Hippocampal formation (tissue), 2 donors: ENCODE measurements at regions not wholly inside any gene's neighbourhood (a gene's known extent, or its start where the extent isn't known, plus 50 kb on each side); places are given as distances from the start of the nearest gene placed in this dataset.

ENCODE experiments used
- DNase-seq, 2 donors: peaks; one replicate each; lab custom pipeline; 2025; lab: John Stamatoyannopoulos, UW

- DNase-seq, result no peak
These were observed 264.7 kb upstream of the TAC1 start for GRCh38 chr7:97466999-97467740.

- no peak for DNase-seq
These were observed 263.4 kb upstream of the TAC1 start for GRCh38 chr7:97468493-97468892.

- no peak for DNase-seq
These were observed 261.2 kb upstream of the TAC1 start for GRCh38 chr7:97470726-97471125.

GRCh38 chr7:97471491-97471890 lies 260.4 kb upstream of the TAC1 start:
- no peak for DNase-seq

- no peak for DNase-seq
These were observed 252.1 kb upstream of the TAC1 start for GRCh38 chr7:97479740-97480290.

GRCh38 chr7:97480772-97481390 lies 251.0 kb upstream of the TAC1 start:
- DNase-seq, result peak; percentile 6 to 52

- no peak for DNase-seq
These were observed 236.4 kb upstream of the TAC1 start for GRCh38 chr7:97495487-97495886.

- peak; percentile 1 to 2 for DNase-seq
These were observed 232.7 kb upstream of the TAC1 start for GRCh38 chr7:97499204-97499603.

- DNase-seq, result no peak
These were observed 228.4 kb upstream of the TAC1 start for GRCh38 chr7:97503367-97504094.

- no peak for DNase-seq
These were observed 225.2 kb upstream of the TAC1 start for GRCh38 chr7:97506728-97507127.

GRCh38 chr7:97512441-97513207 lies 219.3 kb upstream of the TAC1 start:
- DNase-seq, result no peak

- no peak for DNase-seq
These were observed 218.6 kb upstream of the TAC1 start for GRCh38 chr7:97513326-97513725.

GRCh38 chr7:97541188-97541587 lies 190.7 kb upstream of the TAC1 start:
- DNase-seq, result no peak

GRCh38 chr7:97555857-97556421 lies 175.9 kb upstream of the TAC1 start:
- no peak for DNase-seq

GRCh38 chr7:97565665-97566064 lies 166.2 kb upstream of the TAC1 start:
- DNase-seq, result no peak

GRCh38 chr7:97573065-97573464 lies 158.8 kb upstream of the TAC1 start:
- no peak for DNase-seq

GRCh38 chr7:97576043-97576442 lies 155.8 kb upstream of the TAC1 start:
- no peak for DNase-seq

- DNase-seq, result no peak
These were observed 153.7 kb upstream of the TAC1 start for GRCh38 chr7:97578225-97578624.

- no peak for DNase-seq
These were observed 151.7 kb upstream of the TAC1 start for GRCh38 chr7:97580205-97580604.

- no peak for DNase-seq
These were observed 136.4 kb upstream of the TAC1 start for GRCh38 chr7:97595439-97595838.

GRCh38 chr7:97601931-97602457 lies 129.9 kb upstream of the TAC1 start:
- no peak for DNase-seq
